Hepatocyte (in vitro differentiated cells): ENCODE measurements at regions not wholly inside any gene's neighbourhood (a gene's known extent, or its start where the extent isn't known, plus 50 kb on each side); places are given as distances from the start of the nearest gene placed in this dataset.

Experiments
- DNase-seq: peaks from one replicate; pipeline ENCODE4 v3.0.0-alpha.2; 2016; ENCODE audit warnings: low spot score
- H2AFZ ChIP-seq: fragments of 200-600 bp; sonication (generic); 2 replicates; pipeline ENCODE4 v1.6.0; 2016; ENCODE audit warnings: antibody characterized with exemption, mild to moderate bottlenecking
- H3K27ac ChIP-seq: fragments of 200-600 bp; sonication (generic); 2 replicates; pipeline ENCODE4 v1.5.1; 2016; ENCODE audit warnings: mild to moderate bottlenecking
- H3K27me3 ChIP-seq: fragments of 200-600 bp; sonication (generic); 2 replicates; pipeline ENCODE4 v1.6.1; 2016
- H3K36me3 ChIP-seq: fragments of 200-600 bp; sonication (generic); replicated peaks from 2 replicates; pipeline ENCODE4 v1.5.1; 2016; ENCODE audit warnings: low read depth; ENCODE audit not compliant: insufficient read depth
- H3K4me1 ChIP-seq: fragments of 200-600 bp; sonication (generic); 2 replicates; pipeline ENCODE4 v1.5.1; 2016; ENCODE audit warnings: mild to moderate bottlenecking, moderate library complexity; ENCODE audit not compliant: insufficient read depth
- H3K4me2 ChIP-seq: fragments of 200-600 bp; sonication (generic); 2 replicates; pipeline ENCODE4 v1.6.0; 2016
- H3K4me3 ChIP-seq: fragments of 200-600 bp; sonication (generic); 2 replicates; pipeline ENCODE4 v1.5.1; 2016; ENCODE audit warnings: mild to moderate bottlenecking
- H3K79me2 ChIP-seq: fragments of 200-600 bp; sonication (generic); 2 replicates; pipeline ENCODE4 v1.6.0; 2017; ENCODE audit warnings: mild to moderate bottlenecking
- H3K9me2 ChIP-seq: fragments of 200-600 bp; sonication (generic); replicated peaks from 2 replicates; pipeline ENCODE4 v1.6.0; 2017; ENCODE audit warnings: mild to moderate bottlenecking; ENCODE audit not compliant: insufficient read depth
- H3K9me3 ChIP-seq: fragments of 200-600 bp; sonication (generic); 2 replicates; pipeline ENCODE4 v1.5.1; 2016; ENCODE audit warnings: low read depth, mild to moderate bottlenecking
- H4K20me1 ChIP-seq: fragments of 200-600 bp; sonication (generic); 2 replicates; pipeline ENCODE4 v1.6.0; 2016; ENCODE audit warnings: mild to moderate bottlenecking; ENCODE audit not compliant: insufficient read depth, poor library complexity, severe bottlenecking
- CTCF ChIP-seq: fragments of 200-600 bp; sonication (generic); IDR thresholded peaks from 2 replicates; pipeline ENCODE4 v1.5.1; 2016; ENCODE audit warnings: antibody characterized with exemption, mild to moderate bottlenecking; ENCODE audit not compliant: poor library complexity
- EZH2 ChIP-seq: fragments of 200-600 bp; sonication (generic); IDR thresholded peaks from 2 replicates; pipeline ENCODE4 v1.6.1; 2016; ENCODE audit warnings: antibody characterized with exemption, mild to moderate bottlenecking, borderline replicate concordance
- EZH2phosphoT487 ChIP-seq: fragments of 200-600 bp; sonication (generic); IDR thresholded peaks from one replicate; pipeline ENCODE4 v1.6.1; 2018; ENCODE audit warnings: antibody characterized with exemption, mild to moderate bottlenecking, low read depth, moderate library complexity; ENCODE audit not compliant: unreplicated experiment, severe bottlenecking
- WGBS: methylation state at CpG from one replicate; pipeline ENCODE4 v1.1.6; 2016; ENCODE audit warnings: low lambda C conversion rate; ENCODE audit errors: missing lambda C conversion rate; 5-methylcytosine and 5-hydroxymethylcytosine counted together

GRCh38 chr7:25835197-25835596, 316.8 kb upstream of the NFE2L3 start:
- Histone ChIP-seq H3K4me3 (no peak overlapping the region), H3K27me3 (no peaks in the 10 kb centered on the region), H3K79me2 (no peaks in the 10 kb centered on the region), H3K4me1 (peaks cover 30% of the 10 kb centered on the region), H3K36me3 (no peaks in the 10 kb centered on the region), H3K4me2 (no peak overlapping the region), H3K27ac (no peak overlapping the region), H3K9me2 (no peaks in the 10 kb centered on the region), H2AFZ (no peak overlapping the region), H3K9me3 (no peaks in the 10 kb centered on the region), H4K20me1 (no peaks in the 10 kb centered on the region)
- DNase-seq, result no peak
- 78% methylated on average over 5 of the region's 5 CpGs for WGBS
- TF ChIP-seq CTCF (no peak), EZH2phosphoT487 (no peak), EZH2 (no peak)

- Histone ChIP-seq H3K79me2 (no peaks in the 10 kb centered on the region), H3K9me2 (no peaks in the 10 kb centered on the region), H4K20me1 (no peaks in the 10 kb centered on the region), H3K4me2 (no peak overlapping the region), H3K9me3 (no peaks in the 10 kb centered on the region), H3K4me1 (peaks cover under 1% of the 10 kb centered on the region), H3K36me3 (no peaks in the 10 kb centered on the region), H3K27ac (no peak overlapping the region), H2AFZ (no peak overlapping the region), H3K4me3 (no peak overlapping the region), H3K27me3 (no peaks in the 10 kb centered on the region)
- WGBS, result 79% methylated on average over 2 of the region's 2 CpGs
- no peak for TF ChIP-seq EZH2
- TF ChIP-seq CTCF, result peak; percentile 22
- DNase-seq, result no peak
Observed at GRCh38 chr7:25839084-25839769, 312.8 kb upstream of the NFE2L3 start.

- Histone ChIP-seq H3K4me3 (no peak overlapping the region), H3K27me3 (no peaks in the 10 kb centered on the region), H2AFZ (no peak overlapping the region), H3K27ac (no peak overlapping the region), H3K36me3 (no peaks in the 10 kb centered on the region), H4K20me1 (no peaks in the 10 kb centered on the region), H3K4me2 (no peak overlapping the region), H3K79me2 (no peaks in the 10 kb centered on the region), H3K9me3 (no peaks in the 10 kb centered on the region), H3K9me2 (no peaks in the 10 kb centered on the region), H3K4me1 (peaks cover 11% of the 10 kb centered on the region)
- no peak for TF ChIP-seq EZH2phosphoT487
- no peak for TF ChIP-seq CTCF
- TF ChIP-seq EZH2, result no peak
- WGBS, result 84% methylated on average over 5 of the region's 5 CpGs
- no peak for DNase-seq
Observed at GRCh38 chr7:25840209-25840792, 311.7 kb upstream of the NFE2L3 start.
